Body of pancreas (tissue), 4 donors: ENCODE measurements at regions not wholly inside any gene's neighbourhood (a gene's known extent, or its start where the extent isn't known, plus 50 kb on each side); places are given as distances from the start of the nearest gene placed in this dataset.

Experiments
- POLR2A ChIP-seq, 3 donors: fragments of 450-650 bp; IDR thresholded peaks; one replicate each; pipeline ENCODE4 v1.6.1; 2016; ENCODE audit warnings: antibody characterized with exemption in 3 of 3, mild to moderate bottlenecking in 2 of 3
- TF ChIP-seq, protein P1 (sequence below), 7 experiments: fragments of 450-650 bp in 4 of 7; fragments of 200-600 bp in 3 of 7; sonication (generic) in 3 of 7; IDR thresholded peaks; one replicate each; pipeline ENCODE4 v1.5.1; 2016 to 2019; ENCODE audit warnings: antibody characterized with exemption in 7 of 7

- TF ChIP-seq, protein P1, sequence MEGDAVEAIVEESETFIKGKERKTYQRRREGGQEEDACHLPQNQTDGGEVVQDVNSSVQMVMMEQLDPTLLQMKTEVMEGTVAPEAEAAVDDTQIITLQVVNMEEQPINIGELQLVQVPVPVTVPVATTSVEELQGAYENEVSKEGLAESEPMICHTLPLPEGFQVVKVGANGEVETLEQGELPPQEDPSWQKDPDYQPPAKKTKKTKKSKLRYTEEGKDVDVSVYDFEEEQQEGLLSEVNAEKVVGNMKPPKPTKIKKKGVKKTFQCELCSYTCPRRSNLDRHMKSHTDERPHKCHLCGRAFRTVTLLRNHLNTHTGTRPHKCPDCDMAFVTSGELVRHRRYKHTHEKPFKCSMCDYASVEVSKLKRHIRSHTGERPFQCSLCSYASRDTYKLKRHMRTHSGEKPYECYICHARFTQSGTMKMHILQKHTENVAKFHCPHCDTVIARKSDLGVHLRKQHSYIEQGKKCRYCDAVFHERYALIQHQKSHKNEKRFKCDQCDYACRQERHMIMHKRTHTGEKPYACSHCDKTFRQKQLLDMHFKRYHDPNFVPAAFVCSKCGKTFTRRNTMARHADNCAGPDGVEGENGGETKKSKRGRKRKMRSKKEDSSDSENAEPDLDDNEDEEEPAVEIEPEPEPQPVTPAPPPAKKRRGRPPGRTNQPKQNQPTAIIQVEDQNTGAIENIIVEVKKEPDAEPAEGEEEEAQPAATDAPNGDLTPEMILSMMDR (IDR thresholded peaks at IDR 0.05), result no peak
- TF ChIP-seq POLR2A (IDR thresholded peaks at IDR 0.05), result no peak
Measured at GRCh38 chr2:146238254-146238966, 1606.4 kb upstream of the ACVR2A start.
